Coronary artery (tissue), 2 donors: ENCODE measurements at regions not wholly inside any gene's neighbourhood (a gene's known extent, or its start where the extent isn't known, plus 50 kb on each side); places are given as distances from the start of the nearest gene placed in this dataset.
A peak's percentile ranks its signal among the peaks of the same experiment; 100 is the strongest.

Source experiments
- DNase-seq: peaks from one replicate; pipeline ENCODE4 v3.0.0-alpha.2; 2017; ENCODE audit warnings: low spot score
- H3K27ac ChIP-seq, 2 donors: fragments of 200-600 bp; sonication (generic); one replicate each; pipeline ENCODE4 v1.5.1; 2016 to 2019
- H3K4me3 ChIP-seq: fragments of 200-600 bp; sonication (generic); 2 replicates; pipeline ENCODE4 v1.5.1; 2016; ENCODE audit warnings: mild to moderate bottlenecking, moderate library complexity
- CTCF ChIP-seq: fragments of 200-600 bp; sonication (generic); IDR thresholded peaks from one replicate; pipeline ENCODE4 v1.5.1; 2019; ENCODE audit warnings: antibody characterized with exemption

GRCh38 chr6:170153436-170154319, 137.2 kb downstream of the DLL1 start:
- no peak for DNase-seq
- TF ChIP-seq CTCF = no peak
- no peak overlapping the region for H3K27ac ChIP-seq
- H3K4me3 ChIP-seq = no peak overlapping the region

- no peak for TF ChIP-seq CTCF
- no peak for DNase-seq
- H3K4me3 ChIP-seq = no peak overlapping the region
Measured at GRCh38 chr6:170152989-170153388, 137.9 kb downstream of the DLL1 start.

GRCh38 chr6:170152124-170152926, 138.6 kb downstream of the DLL1 start:
- TF ChIP-seq CTCF = no peak
- Histone ChIP-seq H3K27ac (peak overlapping the region in 1 of 2 donors; percentile 64), H3K4me3 (peak overlapping the region; percentile 40)
- no peak for DNase-seq

More at GRCh38 chr6:170152989-170153388, 137.9 kb downstream of the DLL1 start:
- H3K27ac ChIP-seq = peak overlapping the region in 1 of 2 donors; percentile 32

- peak overlapping the region in 1 of 2 donors; percentile 64 for H3K27ac ChIP-seq
- H3K4me3 ChIP-seq = peak overlapping the region; percentile 40
- no peak for DNase-seq
- no peak for TF ChIP-seq CTCF
Measured at GRCh38 chr6:170151804-170152123, 139.1 kb downstream of the DLL1 start.

GRCh38 chr6:170151321-170151771, 139.5 kb downstream of the DLL1 start:
- Histone ChIP-seq H3K27ac (peak overlapping the region in 1 of 2 donors; percentile 19), H3K4me3 (no peak overlapping the region)
- DNase-seq = no peak
- no peak for TF ChIP-seq CTCF

GRCh38 chr6:170150590-170150945, 140.3 kb downstream of the DLL1 start:
- DNase-seq = no peak
- Histone ChIP-seq H3K27ac (no peak overlapping the region), H3K4me3 (no peak overlapping the region)
- TF ChIP-seq CTCF = no peak
